Neutrophil (primary cell): ENCODE measurements at regions not wholly inside any gene's neighbourhood (a gene's known extent, or its start where the extent isn't known, plus 50 kb on each side); places are given as distances from the start of the nearest gene placed in this dataset.

Experiments
- H3K27ac ChIP-seq: fragments of 200-600 bp; sonication (generic); 2 replicates; pipeline ENCODE4 v1.5.1; 2016; ENCODE audit warnings: mild to moderate bottlenecking, moderate library complexity
- H3K27me3 ChIP-seq: fragments of 200-600 bp; sonication (generic); 2 replicates; pipeline ENCODE4 v1.6.0; 2016; ENCODE audit warnings: mild to moderate bottlenecking
- H3K36me3 ChIP-seq: fragments of 200-600 bp; sonication (generic); 2 replicates; pipeline ENCODE4 v1.5.1; 2017
- H3K4me1 ChIP-seq, 2 experiments: fragments of 200-600 bp in 1 of 2; sonication (generic) in 1 of 2; 1 replicate in 1 of 2; 2 replicates in 1 of 2; pipeline versions ENCODE4 v1.5.1 to v1.6.1; 2013 to 2016; ENCODE audit warnings: low read depth in 1 of 2, low read length in 1 of 2, mild to moderate bottlenecking in 1 of 2, moderate library complexity in 1 of 2; ENCODE audit not compliant: control insufficient read depth in 1 of 2, insufficient read depth in 1 of 2
- H3K4me3 ChIP-seq, 2 experiments: fragments of 200-600 bp in 1 of 2; sonication (generic) in 1 of 2; 1 replicate in 1 of 2; 2 replicates in 1 of 2; pipeline ENCODE4 v1.5.1; 2013 to 2016; ENCODE audit warnings: low read depth in 1 of 2, low read length in 1 of 2, mild to moderate bottlenecking in 1 of 2, moderate library complexity in 1 of 2
- H3K9me3 ChIP-seq: fragments of 200-600 bp; sonication (generic); 2 replicates; pipeline ENCODE4 v1.5.1; 2016
- CTCF ChIP-seq: fragments of 200-600 bp; sonication (generic); IDR thresholded peaks from 2 replicates; pipeline ENCODE4 v1.5.1; 2016; ENCODE audit warnings: antibody characterized with exemption

- H3K27me3 ChIP-seq: peaks cover 9% of the 10 kb centered on the region
- TF ChIP-seq CTCF: no peak
- H3K27ac ChIP-seq: no peak overlapping the region
- no peaks in the 10 kb centered on the region for H3K9me3 ChIP-seq
- peaks cover 14 to 21% of the 10 kb centered on the region in 2 experiments for H3K4me1 ChIP-seq
- H3K4me3 ChIP-seq: peak overlapping the region; percentile 11 to 23
- no peaks in the 10 kb centered on the region for H3K36me3 ChIP-seq
Measured at GRCh38 chr7:35967366-35968139, 166.7 kb downstream of the SEPTIN7 start.

DNA sequence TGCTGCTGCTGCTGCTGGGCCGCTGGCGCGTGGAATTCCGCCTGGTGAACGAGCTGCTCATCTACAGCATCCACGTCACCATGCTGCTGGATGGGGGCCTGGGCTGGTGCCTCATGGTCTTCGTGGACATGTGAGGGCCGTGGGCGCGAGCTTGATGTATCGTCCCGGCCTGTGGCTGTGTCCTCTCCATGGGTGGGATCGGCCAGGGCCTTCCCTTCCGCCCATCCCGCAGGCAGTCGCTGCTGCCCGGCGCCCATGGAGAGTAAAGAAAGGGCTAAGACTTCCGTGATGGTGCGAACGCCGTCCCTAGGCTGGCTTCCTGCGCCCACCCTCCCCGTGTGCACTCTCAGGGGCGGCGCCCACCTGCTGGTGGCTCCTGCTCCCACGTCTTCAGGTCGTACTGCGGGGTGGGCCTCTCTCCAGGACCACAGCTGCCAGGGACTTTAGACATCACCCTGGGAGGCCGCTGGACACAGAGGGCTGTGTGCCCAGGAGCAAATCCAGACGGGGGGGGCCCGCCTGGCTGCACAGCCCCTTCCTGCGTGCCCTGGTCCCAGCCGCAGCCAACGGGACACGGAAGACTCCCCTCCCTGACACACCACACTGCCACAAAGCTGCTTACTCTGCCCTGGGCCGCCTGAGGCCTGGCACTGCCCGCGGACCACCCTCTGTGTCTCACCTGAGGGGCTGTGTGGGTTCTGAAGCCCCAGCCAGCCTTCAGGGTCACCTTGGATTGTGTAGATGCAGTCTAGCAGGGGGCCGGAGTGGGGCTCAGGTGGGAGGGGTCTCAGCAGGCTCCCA lies 167.5 kb downstream of the SEPTIN7 start:
- H3K27me3 ChIP-seq: peaks cover 9% of the 10 kb centered on the region
- no peaks in the 10 kb centered on the region for H3K9me3 ChIP-seq
- no peaks in the 10 kb centered on the region for H3K36me3 ChIP-seq
- TF ChIP-seq CTCF: no peak
- H3K4me1 ChIP-seq: peaks cover 14 to 21% of the 10 kb centered on the region in 2 experiments
- no peak overlapping the region for H3K4me3 ChIP-seq
- H3K27ac ChIP-seq: no peak overlapping the region

DNA sequence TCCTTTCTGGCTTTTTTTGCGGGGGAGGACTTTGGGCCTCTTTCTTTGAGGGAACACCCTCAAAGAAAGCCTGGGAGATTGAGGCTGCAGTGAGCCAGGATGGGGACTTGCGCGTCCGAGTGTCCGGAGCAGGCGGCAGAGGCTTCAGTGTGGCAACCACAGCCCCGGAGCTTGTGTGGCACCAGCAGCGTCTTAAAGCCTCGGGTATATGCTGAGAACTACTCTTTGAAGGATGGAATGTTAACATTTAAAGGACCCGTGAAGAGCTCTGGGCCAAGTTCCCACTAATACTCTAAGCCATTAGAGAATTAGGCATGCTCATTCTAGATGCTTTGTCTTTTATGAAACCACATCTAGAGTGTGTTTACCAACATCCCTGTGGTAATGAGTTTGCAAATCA lies 168.2 kb downstream of the SEPTIN7 start:
- Histone ChIP-seq H3K9me3 (no peaks in the 10 kb centered on the region), H3K27ac (no peak overlapping the region), H3K36me3 (no peaks in the 10 kb centered on the region), H3K4me3 (no peak overlapping the region), H3K27me3 (peaks cover 9% of the 10 kb centered on the region), H3K4me1 (peaks cover 14 to 21% of the 10 kb centered on the region in 2 experiments)
- TF ChIP-seq CTCF: no peak

GRCh38 chr7:35970458-35970857 lies 169.6 kb downstream of the SEPTIN7 start:
- TF ChIP-seq CTCF: no peak
- Histone ChIP-seq H3K36me3 (no peaks in the 10 kb centered on the region), H3K4me3 (no peak overlapping the region), H3K27me3 (peaks cover 9% of the 10 kb centered on the region), H3K9me3 (no peaks in the 10 kb centered on the region), H3K27ac (no peak overlapping the region), H3K4me1 (peaks cover 14 to 21% of the 10 kb centered on the region in 2 experiments)

DNA sequence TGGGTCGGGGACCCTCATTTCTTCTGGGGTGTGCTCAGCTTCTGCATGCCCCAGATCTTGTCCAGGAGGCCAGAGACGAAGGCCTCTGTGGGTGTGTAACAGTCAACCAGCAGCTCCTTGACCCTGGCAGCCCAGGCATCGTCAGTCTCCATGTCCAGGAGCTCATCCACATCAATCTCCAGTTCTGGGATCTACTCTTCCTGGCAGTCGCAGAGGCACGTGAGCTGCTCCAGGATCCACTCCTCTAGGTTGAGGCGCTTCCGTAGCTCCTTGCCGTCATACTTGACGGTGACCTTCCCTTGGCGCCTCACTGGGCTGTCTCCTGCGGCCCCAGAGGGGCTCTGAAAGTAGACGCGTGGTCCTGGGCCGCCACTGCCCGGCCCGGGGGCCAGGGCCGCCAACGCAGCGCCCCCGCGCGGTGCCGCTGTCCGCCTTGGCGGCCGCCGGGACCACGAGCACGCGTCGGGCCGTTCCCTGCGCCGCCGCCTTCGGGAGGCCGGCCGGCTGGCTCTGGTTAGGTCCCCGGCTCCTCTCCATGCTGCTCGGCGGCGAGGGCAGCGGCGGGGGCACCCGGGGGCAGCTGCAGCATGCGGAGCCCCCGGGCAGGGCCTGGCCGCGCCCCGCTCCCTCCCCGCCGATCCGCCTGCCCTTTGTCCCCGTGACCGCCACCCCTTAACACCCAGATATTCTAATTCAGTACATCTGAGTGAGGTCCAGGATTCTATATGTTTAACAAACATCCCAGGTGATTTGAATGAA lies 170.5 kb downstream of the SEPTIN7 start:
- H3K9me3 ChIP-seq: no peaks in the 10 kb centered on the region
- H3K27me3 ChIP-seq: peaks cover 9% of the 10 kb centered on the region
- peak; percentile 27 for TF ChIP-seq CTCF
- H3K27ac ChIP-seq: peak overlapping the region; percentile 29
- peak overlapping the region; percentile 32 to 48 for H3K4me3 ChIP-seq
- peaks cover 14 to 21% of the 10 kb centered on the region in 2 experiments for H3K4me1 ChIP-seq
- no peaks in the 10 kb centered on the region for H3K36me3 ChIP-seq
